ENCODE measurements at regions not wholly inside any gene's neighbourhood (a gene's known extent, or its start where the extent isn't known, plus 50 kb on each side); places are given as distances from the start of the nearest gene placed in this dataset.

DNA sequence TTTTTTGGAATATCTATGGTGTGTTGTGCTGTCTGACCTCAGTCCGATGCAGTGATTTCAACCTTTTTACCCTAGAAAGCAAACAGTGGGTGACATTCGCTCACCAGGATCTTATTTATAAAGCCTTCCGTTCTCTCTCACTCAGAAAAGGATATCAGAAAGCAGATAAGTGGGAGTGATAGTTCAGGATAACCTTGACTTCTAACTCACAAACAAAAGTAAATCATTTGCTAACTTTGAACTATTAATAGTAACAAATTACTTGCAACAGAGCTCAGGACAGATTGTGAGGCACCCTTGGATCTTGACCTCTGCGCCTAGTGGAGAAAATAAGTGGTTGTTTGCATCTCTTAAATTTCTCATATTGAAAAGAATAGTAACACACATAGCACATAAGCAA lies 637.1 kb upstream of the CITED2 start:
- TF ChIP-seq POLR2A (IDR thresholded peaks at IDR 0.05) (no peak), CTCF (IDR thresholded peaks at IDR 0.05) (peak in 4 of 6 experiments; percentile 28 to 57 (median 42))
